WI38 (cell line): ENCODE measurements at regions not wholly inside any gene's neighbourhood (a gene's known extent, or its start where the extent isn't known, plus 50 kb on each side); places are given as distances from the start of the nearest gene placed in this dataset.

Experiments used
- H3K4me3 ChIP-seq: 2 replicates; pipeline ENCODE4 v1.5.1; 2011; ENCODE audit warnings: low read depth, mild to moderate bottlenecking, control low read depth, low read length
- TF ChIP-seq, protein P1 (sequence below): IDR thresholded peaks from 2 replicates; pipeline ENCODE4 v1.5.1; 2012; ENCODE audit warnings: low read depth, mild to moderate bottlenecking, control low read depth, low read length

DNA sequence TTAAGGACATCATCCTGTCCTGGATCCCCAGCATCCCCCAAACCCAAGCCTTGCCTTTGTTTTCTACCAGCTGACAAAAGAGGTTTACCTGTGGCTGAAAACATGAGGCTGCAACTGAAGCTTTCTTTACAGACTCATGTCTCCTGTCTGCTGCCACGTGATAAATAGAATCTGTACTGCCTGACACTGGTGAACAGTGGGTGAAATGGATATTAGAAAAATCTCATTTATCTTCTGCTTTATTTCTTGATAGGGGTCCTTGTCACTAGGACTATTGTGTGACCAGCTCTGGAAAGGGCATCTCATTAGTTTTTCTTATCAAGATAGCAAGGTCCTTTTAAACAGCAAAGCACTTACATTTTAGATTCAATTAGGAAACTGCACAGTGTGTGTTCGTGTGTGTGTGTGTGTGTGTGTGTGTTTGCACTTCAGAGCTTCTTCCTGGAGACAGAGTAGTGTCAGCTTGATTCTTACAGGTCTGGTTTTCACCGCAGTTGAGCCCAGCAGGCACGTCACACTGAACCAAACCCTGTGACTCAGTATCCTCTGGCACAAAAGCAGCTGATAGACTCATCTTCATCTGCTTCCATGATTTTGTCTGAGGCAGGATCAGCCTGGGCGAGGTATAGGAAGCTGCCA is 373.5 kb upstream of the CELF2 start:
- TF ChIP-seq, protein P1, sequence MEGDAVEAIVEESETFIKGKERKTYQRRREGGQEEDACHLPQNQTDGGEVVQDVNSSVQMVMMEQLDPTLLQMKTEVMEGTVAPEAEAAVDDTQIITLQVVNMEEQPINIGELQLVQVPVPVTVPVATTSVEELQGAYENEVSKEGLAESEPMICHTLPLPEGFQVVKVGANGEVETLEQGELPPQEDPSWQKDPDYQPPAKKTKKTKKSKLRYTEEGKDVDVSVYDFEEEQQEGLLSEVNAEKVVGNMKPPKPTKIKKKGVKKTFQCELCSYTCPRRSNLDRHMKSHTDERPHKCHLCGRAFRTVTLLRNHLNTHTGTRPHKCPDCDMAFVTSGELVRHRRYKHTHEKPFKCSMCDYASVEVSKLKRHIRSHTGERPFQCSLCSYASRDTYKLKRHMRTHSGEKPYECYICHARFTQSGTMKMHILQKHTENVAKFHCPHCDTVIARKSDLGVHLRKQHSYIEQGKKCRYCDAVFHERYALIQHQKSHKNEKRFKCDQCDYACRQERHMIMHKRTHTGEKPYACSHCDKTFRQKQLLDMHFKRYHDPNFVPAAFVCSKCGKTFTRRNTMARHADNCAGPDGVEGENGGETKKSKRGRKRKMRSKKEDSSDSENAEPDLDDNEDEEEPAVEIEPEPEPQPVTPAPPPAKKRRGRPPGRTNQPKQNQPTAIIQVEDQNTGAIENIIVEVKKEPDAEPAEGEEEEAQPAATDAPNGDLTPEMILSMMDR = no peak
- no peak overlapping the region for H3K4me3 ChIP-seq

DNA sequence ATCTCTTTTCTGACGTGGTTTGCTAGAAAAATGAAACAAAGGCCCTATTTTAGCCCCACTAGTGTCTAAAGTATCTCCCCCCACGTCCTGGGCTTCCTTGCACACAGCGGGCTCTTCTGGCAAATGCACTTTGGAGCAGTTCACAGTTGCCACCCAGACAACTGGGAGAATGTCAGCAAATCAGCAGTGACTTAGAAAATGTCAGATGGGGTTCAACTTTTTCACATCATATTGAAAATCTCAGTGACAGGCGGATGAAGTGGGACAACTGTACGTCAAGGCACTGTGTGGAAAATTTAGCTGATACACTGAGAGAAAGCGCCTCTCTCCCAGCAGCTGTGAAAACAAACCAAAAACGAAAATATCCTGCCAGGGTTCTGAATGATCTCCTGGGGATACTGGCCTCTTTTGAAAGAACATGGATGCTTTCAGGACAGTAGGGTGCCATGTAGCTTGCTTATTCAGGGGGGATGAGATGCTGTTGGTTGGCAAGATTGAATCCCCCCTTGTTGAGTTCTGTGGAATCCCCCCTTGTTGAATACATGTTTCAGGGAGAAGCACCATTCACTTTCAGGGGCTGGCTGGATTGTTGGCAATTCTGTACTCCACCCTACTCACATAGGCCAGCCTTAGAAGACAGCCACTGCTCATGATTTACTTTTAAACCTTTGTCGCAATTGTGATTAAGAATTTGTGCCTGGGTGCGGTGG is 372.8 kb upstream of the CELF2 start:
- TF ChIP-seq, protein P1 = no peak
- H3K4me3 ChIP-seq = no peak overlapping the region

DNA sequence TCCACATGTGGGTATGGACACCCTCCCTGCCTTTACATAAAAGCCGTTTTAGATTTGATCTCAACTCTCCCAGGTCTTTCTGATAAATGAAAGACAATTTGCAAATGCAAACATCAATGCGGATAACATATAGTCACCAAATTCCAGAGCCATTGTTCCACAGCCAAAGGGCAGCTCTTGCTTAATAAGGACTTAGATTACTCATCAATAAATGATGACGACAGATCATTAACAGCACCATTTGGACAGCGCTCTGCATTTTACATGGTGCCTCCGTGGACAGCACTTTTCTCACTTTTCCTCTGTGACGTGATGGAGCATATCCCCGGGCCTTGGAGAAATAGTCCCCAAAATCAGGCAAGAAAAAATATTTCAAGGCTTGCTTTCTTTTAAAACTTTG is 370.3 kb upstream of the CELF2 start:
- TF ChIP-seq, protein P1 = no peak
- no peak overlapping the region for H3K4me3 ChIP-seq

DNA sequence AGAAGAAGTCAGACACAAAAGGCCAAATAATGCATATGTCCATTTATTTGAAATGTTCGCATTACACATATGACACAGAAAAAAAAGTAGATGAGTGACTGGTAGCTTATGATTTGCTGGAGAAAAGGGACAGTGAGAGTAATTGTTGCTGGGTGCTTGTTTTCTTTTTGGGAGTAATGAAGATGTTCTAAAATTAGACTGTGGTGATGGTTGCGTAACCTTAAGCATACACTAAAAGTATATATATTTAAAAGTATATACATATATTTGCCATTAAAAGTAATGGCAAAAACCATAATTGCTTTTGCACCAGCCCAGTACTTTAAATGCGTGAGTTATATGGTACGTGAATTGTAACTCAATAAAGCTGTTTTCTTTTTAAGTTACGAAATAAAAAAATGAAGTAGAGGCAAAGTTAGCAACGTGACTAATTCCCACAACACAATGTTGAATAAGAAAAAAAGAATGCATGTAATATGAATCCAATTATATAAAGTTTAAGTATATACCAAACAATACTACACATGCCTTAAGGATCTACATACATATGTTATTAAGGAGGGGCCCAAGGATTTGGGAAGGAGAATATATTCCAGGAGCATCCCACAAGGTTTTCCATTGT is 360.4 kb upstream of the CELF2 start:
- TF ChIP-seq, protein P1 = no peak
- H3K4me3 ChIP-seq = no peak overlapping the region

DNA sequence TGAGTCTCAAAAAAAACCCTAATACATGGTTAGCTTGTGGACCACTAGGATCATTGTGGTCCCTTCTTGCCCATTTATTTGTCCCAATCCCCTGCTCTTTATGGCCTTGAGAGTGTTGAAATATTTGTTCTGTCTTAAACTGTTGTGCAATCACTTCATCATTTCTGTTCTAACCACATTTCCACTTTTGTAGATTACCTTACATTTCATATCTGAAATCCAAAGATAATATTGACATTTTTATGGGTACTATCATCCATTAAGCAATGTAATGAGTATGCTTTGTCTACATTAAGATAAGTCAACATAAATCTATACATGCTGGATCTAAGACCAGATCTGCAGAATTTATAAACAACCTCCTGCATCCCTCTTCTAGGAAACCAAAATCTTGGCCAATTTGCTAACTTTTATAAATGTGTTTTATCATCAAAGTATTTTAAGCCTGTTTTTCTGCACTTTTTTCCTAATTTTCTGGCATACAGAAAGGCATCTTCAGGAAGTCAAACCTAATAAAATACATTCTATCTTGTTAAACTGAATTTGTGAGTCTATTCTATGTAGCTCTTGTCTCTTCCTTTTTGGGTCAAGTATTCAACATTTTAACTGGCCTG is 359.4 kb upstream of the CELF2 start:
- no peak overlapping the region for H3K4me3 ChIP-seq
- TF ChIP-seq, protein P1 = no peak

DNA sequence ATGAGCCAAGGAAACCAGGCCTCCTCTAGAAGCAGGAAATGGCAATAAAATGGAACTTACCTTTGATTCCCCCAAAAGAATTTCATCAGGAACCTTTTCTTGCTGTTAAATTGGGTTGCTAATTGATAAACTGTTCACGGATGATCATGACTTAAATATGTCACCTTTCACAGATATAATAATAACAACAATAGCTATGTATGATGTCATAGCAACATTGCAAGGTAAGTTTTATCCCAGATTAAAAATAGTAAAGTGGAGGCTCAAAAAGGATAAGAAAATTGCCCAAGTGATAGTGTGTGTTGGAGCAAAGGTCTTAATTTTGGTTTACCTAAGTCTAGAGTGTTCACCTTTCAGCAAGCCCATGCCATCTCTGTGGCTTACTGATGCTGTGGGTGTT is 357.6 kb upstream of the CELF2 start:
- TF ChIP-seq, protein P1 = no peak

DNA sequence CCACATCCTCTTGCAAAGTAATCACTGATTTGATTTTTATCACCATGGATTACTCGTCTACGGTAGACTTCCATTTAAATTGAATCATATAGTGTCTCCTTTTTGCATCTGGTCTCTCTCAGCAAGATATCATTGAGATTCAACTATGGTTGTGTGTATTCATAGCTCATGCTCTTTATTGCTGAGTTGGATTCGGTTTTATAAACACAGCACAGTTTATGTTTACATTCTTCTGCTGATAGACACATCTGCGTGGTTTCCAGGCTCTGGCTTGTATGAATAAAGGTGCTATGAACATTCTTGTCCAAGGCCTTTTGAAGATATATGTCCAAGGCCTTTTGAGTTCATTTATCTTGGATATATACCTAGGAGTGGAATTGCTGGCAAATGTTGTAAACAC is 356.5 kb upstream of the CELF2 start:
- no peak overlapping the region for H3K4me3 ChIP-seq
- TF ChIP-seq, protein P1 = no peak

More for the DNA sequence above, 357.6 kb upstream of the CELF2 start:
- H3K4me3 ChIP-seq = no peak overlapping the region
